Activated CD8-positive, alpha-beta memory T cell treated with anti-CD3 and anti-CD28 coated beads, Interleukin-2, amount 50 U/mL, for 24 hours (primary cell): ENCODE measurements at regions not wholly inside any gene's neighbourhood (a gene's known extent, or its start where the extent isn't known, plus 50 kb on each side); places are given as distances from the start of the nearest gene placed in this dataset.
"Not testable (repeated sequence)": the region's sequence is repeated elsewhere in the genome, so short reads cannot be mapped to it uniquely, and the experiment has no call there.

Experiments
- DNase-seq: peaks from one replicate; pipeline ENCODE4 v3.0.0-alpha.2; 2020; ENCODE audit errors: extremely low read depth

- DNase-seq, result no peak
These were observed 147.9 kb upstream of the DPH6 start for GRCh38 chr15:35693886-35694285.

- no peak for DNase-seq
These were observed 149.0 kb upstream of the DPH6 start for GRCh38 chr15:35695003-35695402.

GRCh38 chr15:35696767-35697231 is 150.8 kb upstream of the DPH6 start:
- DNase-seq, result no peak

GRCh38 chr15:35697549-35698299 is 151.8 kb upstream of the DPH6 start:
- no peak for DNase-seq

DNA sequence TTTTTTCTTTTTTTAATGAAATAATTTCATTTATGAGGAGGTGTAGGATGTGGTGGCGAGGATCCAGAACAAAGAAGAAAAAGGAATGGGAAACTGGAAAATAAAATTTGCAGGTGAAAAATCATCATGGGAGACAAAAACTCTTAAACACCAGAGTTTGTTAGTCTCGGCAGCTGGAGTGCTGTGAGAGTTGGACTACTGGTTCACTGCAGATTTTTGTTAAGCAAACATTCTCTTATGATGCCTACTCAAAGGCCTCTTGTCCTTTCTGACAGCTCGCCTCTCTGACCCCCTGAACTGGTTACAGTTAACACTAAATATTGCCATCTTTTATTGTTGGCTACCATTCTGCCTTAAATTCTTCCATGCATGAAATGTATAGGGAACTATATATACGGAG is 152.4 kb upstream of the DPH6 start:
- no peak for DNase-seq

GRCh38 chr15:35698966-35699575 is 153.1 kb upstream of the DPH6 start:
- no peak for DNase-seq

- DNase-seq, result not testable (repeated sequence)
These were observed 154.2 kb upstream of the DPH6 start for GRCh38 chr15:35700091-35700593.

DNA sequence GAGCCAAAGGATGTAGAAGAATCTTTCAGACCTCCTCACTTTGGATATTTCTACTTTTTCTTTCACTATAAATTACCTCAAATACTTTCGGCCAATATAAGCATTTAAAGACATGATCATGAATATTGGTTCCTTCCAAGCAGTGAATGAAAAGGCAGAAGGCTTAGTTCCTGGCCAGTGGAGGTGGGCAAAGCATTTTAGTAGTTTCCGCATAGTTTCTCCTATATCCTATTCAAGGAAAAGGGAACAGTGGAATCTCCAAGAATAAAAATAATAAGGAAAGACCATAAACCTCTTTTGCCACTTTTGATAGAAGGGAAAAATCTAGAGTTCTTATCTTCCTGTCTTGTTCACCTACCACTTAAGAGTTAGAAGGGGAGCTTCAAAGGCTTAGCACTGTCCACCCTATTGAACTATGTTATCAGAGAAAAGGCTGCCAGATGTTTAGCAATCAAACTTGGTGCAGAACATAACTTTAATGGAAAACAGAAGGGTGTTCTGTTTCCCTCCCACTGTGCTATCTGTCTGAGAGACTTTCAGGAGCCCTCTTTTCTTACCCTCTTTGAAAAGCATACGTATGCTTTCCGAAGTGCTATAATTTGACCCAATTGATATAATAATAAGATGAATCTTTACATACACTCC is 155.6 kb upstream of the DPH6 start:
- DNase-seq, result no peak

DNA sequence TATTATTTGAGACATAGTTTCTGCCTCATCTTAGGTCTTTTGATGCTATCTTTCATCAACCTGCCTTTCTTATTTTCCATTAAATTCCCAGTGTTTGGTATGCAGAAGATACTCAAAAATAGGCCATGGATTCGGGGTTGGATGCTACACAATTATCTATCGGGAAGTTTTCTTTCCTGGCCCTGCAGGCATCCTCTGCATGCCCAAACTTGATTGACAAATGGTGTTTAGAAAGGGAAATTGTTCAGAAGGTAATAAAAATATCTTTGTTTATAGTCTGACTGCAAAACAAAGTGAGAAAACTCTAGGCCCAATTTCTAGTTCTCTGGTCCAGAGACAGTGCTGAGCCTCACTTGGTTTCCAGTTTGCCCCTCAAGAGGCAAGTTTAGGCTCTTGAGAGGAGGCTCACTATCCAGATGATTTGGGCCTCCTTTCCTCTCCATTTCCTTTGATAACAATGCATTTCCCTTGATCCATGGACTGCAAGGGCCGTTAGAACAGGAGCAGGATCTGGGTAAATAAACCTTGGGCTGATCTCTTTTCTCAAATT is 157.1 kb upstream of the DPH6 start:
- DNase-seq, result no peak

GRCh38 chr15:35705030-35705883 is 159.3 kb upstream of the DPH6 start:
- DNase-seq, result no peak

DNA sequence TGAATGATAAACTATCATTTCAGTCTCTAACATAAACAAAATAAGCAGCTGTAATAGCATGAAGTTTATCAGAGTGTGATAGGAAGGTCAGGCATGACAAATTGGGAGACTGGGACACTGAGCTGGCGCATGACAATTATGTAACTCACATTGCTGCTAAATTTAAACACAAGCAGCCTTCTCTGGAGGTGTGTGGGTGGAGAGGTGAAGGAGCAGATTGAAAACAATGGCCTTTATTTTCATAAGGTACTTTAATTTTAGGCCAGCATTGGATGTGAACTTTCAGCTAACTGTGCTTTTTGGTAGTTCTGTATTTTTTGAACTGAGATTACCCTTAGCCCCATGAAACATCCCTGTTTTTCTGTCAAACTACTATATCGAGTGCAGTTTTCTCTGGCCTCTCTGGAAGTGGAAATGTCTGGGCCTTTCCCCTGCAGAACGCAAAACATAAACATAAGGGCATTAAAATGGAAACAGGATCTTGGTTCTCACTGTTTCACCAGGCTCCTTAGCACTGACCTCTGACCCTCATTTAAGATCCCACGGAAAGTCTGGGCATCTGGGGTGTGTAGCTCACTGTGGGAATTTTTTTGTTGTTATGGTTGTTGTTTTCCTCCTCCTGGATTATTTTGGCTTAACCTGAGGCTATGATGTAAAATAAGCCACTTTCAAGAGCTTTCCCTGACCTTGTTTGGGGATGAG is 160.1 kb upstream of the DPH6 start:
- no peak for DNase-seq

DNA sequence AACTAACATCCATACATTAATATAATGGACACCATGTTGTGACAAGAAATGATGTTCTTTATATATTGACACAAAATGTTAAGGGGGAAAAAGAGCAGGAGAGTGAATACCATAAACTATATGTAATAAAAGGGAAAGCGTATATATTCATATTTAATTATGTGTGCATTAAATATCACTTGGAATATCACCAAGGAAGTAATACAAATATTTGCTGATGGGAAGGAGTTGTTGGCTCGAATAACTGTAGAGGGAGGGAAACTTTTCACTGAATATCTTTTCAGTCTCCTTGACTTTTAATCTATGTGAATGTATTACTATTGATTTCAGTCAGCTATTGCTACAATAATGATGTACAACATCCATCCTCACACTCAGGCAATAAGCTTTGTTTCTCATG is 167.0 kb upstream of the DPH6 start:
- no peak for DNase-seq

GRCh38 chr15:35713733-35714132 is 167.8 kb upstream of the DPH6 start:
- DNase-seq, result no peak

- no peak for DNase-seq
These were observed 171.8 kb upstream of the DPH6 start for GRCh38 chr15:35717721-35718120.

GRCh38 chr15:35720019-35720418 is 174.1 kb upstream of the DPH6 start:
- DNase-seq, result no peak

- no peak for DNase-seq
These were observed 175.0 kb upstream of the DPH6 start for GRCh38 chr15:35720984-35721383.

GRCh38 chr15:35721751-35722150 is 175.8 kb upstream of the DPH6 start:
- DNase-seq, result no peak

DNA sequence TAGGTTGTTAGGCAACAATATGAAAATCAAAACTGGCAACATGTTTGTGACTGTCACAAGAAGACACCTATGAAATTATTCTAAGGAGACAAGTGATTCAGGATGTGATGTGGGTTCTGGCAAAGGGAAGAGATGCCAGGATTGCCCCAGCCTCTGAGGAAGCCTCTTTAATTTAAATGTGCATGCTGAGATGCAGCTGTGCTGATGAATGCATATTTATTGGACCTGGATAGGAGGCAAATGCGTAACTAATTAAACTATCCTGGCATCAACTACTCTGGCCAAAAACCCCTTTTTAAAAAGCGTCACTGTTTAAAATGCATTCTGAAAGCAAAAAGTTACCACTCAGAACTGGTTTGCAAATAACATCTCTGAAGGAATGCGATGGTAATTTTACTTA is 176.5 kb upstream of the DPH6 start:
- no peak for DNase-seq

DNA sequence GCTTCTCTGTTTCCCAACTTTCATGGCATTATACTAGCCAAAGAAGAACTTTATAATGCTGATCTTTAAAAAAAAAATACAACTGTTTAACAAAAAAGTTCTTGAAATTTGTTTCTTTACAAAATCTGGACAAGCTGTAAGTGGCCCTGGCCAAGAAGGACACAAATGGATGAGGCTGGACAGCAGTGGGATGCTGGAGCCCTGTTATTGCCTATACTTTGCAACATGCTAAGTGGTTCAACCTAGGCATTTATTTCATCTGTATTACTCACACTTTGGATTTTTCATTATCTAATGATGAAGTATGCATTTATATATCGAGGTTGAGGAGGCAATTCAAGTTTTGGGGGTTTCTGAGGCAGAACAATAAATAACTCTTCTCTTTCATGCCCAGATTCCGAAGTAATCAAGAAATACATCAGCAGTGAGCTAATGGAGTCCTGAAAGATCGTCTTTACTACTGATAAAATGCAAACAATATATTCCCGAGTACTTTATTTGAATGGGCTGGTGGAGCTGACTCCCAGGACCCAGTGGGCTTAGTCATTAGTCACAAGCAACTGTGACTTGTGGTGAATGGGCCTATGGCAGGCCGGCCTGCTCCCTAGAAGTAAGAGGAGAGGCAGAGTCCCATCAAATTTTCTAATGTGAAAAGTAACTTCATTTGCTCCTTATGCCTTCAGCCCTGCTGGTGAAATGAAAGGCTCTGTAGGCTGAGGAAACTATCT is 177.3 kb upstream of the DPH6 start:
- no peak for DNase-seq

- DNase-seq, result no peak
These were observed 177.9 kb upstream of the DPH6 start for GRCh38 chr15:35723852-35724251.
